Testis (tissue), 2 donors: ENCODE measurements at regions not wholly inside any gene's neighbourhood (a gene's known extent, or its start where the extent isn't known, plus 50 kb on each side); places are given as distances from the start of the nearest gene placed in this dataset.

Source experiments
- DNase-seq: peaks from one replicate; pipeline ENCODE4 v3.0.0-alpha.2; 2019
- H3K27ac ChIP-seq, 2 donors: fragments of 200-600 bp; sonication (generic); one replicate each; pipeline ENCODE4 v1.5.1; 2019
- H3K27me3 ChIP-seq: fragments of 200-600 bp; sonication (generic); one replicate; pipeline ENCODE4 v1.5.1; 2019
- H3K36me3 ChIP-seq: fragments of 200-600 bp; sonication (generic); one replicate; pipeline ENCODE4 v1.5.1; 2017; ENCODE audit warnings: low read depth; ENCODE audit errors: missing control alignments
- H3K4me1 ChIP-seq: fragments of 200-600 bp; sonication (generic); one replicate; pipeline ENCODE4 v1.5.1; 2019
- H3K4me3 ChIP-seq, 2 donors: fragments of 200-600 bp; sonication (generic); one replicate each; pipeline ENCODE4 v1.5.1; 2017 to 2019
- H3K9me3 ChIP-seq: fragments of 200-600 bp; sonication (generic); one replicate; pipeline ENCODE4 v1.5.1; 2017
- CTCF ChIP-seq, 3 experiments: fragments of 450-650 bp in 2 of 3; fragments of 200-600 bp in 1 of 3; sonication (generic) in 1 of 3; IDR thresholded peaks; one replicate each; pipeline ENCODE4 v1.5.1; 2016 to 2019; ENCODE audit warnings: antibody characterized with exemption in 3 of 3, mild to moderate bottlenecking in 2 of 3, moderate library complexity in 1 of 3
- POLR2A ChIP-seq: fragments of 450-650 bp; IDR thresholded peaks from one replicate; pipeline ENCODE4 v1.6.1; 2017; ENCODE audit warnings: antibody characterized with exemption, mild to moderate bottlenecking, moderate library complexity
- WGBS, 2 donors: methylation state at CpG; one replicate each; pipeline ENCODE4 v1.1.5; 2018; 5-methylcytosine and 5-hydroxymethylcytosine counted together
- intact Hi-C: fragments of 100-400 bp; cut with DNase I; formaldehyde crosslinking; loops from one replicate; pipeline ENCODE4 v1.15.1; 2023; ENCODE audit warnings: low total_unique reads

GRCh38 chr3:162670181-162670580 is 1173.6 kb downstream of the OTOL1 start:
- Histone ChIP-seq H3K27ac (no peak overlapping the region), H3K4me1 (no peaks in the 10 kb centered on the region), H3K4me3 (no peak overlapping the region), H3K36me3 (no peaks in the 10 kb centered on the region), H3K27me3 (no peaks in the 10 kb centered on the region), H3K9me3 (no peaks in the 10 kb centered on the region)
- DNase-seq = no peak
- intact Hi-C loops = no loop called here
- TF ChIP-seq CTCF (IDR thresholded peaks at IDR 0.05) (no peak), POLR2A (no peak)

- Histone ChIP-seq H3K27ac (no peak overlapping the region), H3K36me3 (no peaks in the 10 kb centered on the region), H3K9me3 (no peaks in the 10 kb centered on the region), H3K27me3 (no peaks in the 10 kb centered on the region), H3K4me3 (no peak overlapping the region), H3K4me1 (no peaks in the 10 kb centered on the region)
- TF ChIP-seq POLR2A (no peak), CTCF (IDR thresholded peaks at IDR 0.05) (no peak)
- no peak for DNase-seq
- intact Hi-C loops = no loop called here
- WGBS, 2 donors = 67 to 71% methylated on average over 1 of the region's 1 CpG
These were observed 1180.9 kb downstream of the OTOL1 start for GRCh38 chr3:162677475-162677874.

- DNase-seq = no peak
- Histone ChIP-seq H3K27me3 (no peaks in the 10 kb centered on the region), H3K27ac (no peak overlapping the region), H3K36me3 (no peaks in the 10 kb centered on the region), H3K9me3 (no peaks in the 10 kb centered on the region), H3K4me3 (no peak overlapping the region), H3K4me1 (no peaks in the 10 kb centered on the region)
- WGBS, 2 donors = 76 to 84% methylated on average over 2 of the region's 2 CpGs
- TF ChIP-seq CTCF (IDR thresholded peaks at IDR 0.05) = no peak
- TF ChIP-seq POLR2A = no peak
- intact Hi-C loops = no loop called here
These were observed 1182.3 kb downstream of the OTOL1 start for GRCh38 chr3:162678941-162679340.

GRCh38 chr3:162684260-162684659 is 1187.7 kb downstream of the OTOL1 start:
- TF ChIP-seq CTCF (IDR thresholded peaks at IDR 0.05) (no peak), POLR2A (no peak)
- 49 to 52% methylated on average over 3 of the region's 3 CpGs for WGBS, 2 donors
- H3K4me3 ChIP-seq = no peak overlapping the region
- H3K4me1 ChIP-seq = no peaks in the 10 kb centered on the region
- intact Hi-C loops = no loop called here
- no peaks in the 10 kb centered on the region for H3K9me3 ChIP-seq
- DNase-seq = no peak
- H3K27ac ChIP-seq = no peak overlapping the region
- H3K36me3 ChIP-seq = no peaks in the 10 kb centered on the region
- H3K27me3 ChIP-seq = no peaks in the 10 kb centered on the region

- Histone ChIP-seq H3K4me3 (no peak overlapping the region), H3K36me3 (no peaks in the 10 kb centered on the region), H3K4me1 (no peaks in the 10 kb centered on the region), H3K27me3 (no peaks in the 10 kb centered on the region), H3K27ac (no peak overlapping the region), H3K9me3 (no peaks in the 10 kb centered on the region)
- TF ChIP-seq POLR2A (no peak), CTCF (IDR thresholded peaks at IDR 0.05) (no peak)
- no peak for DNase-seq
- intact Hi-C loops = no loop called here
- 78 to 81% methylated on average over 1 of the region's 1 CpG for WGBS, 2 donors
These were observed 1202.7 kb downstream of the OTOL1 start for GRCh38 chr3:162699291-162699690.
